ENCODE measurements at regions not wholly inside any gene's neighbourhood (a gene's known extent, or its start where the extent isn't known, plus 50 kb on each side); places are given as distances from the start of the nearest gene placed in this dataset.
"Not testable (repeated sequence)": the region's sequence is repeated elsewhere in the genome, so short reads cannot be mapped to it uniquely, and the experiment has no call there.

- DNase-seq: no peak
Measured at GRCh38 chr7:130948822-130949221, 214.8 kb upstream of the KLF14 start.

- DNase-seq: no peak
Measured at GRCh38 chr7:130949550-130949949, 215.5 kb upstream of the KLF14 start.

- DNase-seq: no peak
Measured at GRCh38 chr7:130950054-130950453, 216.0 kb upstream of the KLF14 start.

- no peak for DNase-seq
Measured at GRCh38 chr7:130950741-130951140, 216.7 kb upstream of the KLF14 start.

GRCh38 chr7:130951303-130951975 is 217.4 kb upstream of the KLF14 start:
- no peak for DNase-seq

GRCh38 chr7:130951976-130952876 is 218.2 kb upstream of the KLF14 start:
- no peak for DNase-seq

GRCh38 chr7:130953196-130953595 is 219.2 kb upstream of the KLF14 start:
- no peak for DNase-seq

- DNase-seq: no peak
Measured at GRCh38 chr7:130954918-130955564, 221.0 kb upstream of the KLF14 start.

- DNase-seq: no peak
Measured at GRCh38 chr7:130955565-130955919, 221.5 kb upstream of the KLF14 start.

GRCh38 chr7:130956417-130957136 is 222.6 kb upstream of the KLF14 start:
- no peak for DNase-seq

- DNase-seq: no peak
Measured at GRCh38 chr7:130957137-130957513, 223.1 kb upstream of the KLF14 start.

- not testable (repeated sequence) for DNase-seq
Measured at GRCh38 chr7:130957722-130958435, 223.9 kb upstream of the KLF14 start.

GRCh38 chr7:130958846-130959245 is 224.8 kb upstream of the KLF14 start:
- no peak for DNase-seq

- DNase-seq: no peak
Measured at GRCh38 chr7:130959743-130960207, 225.8 kb upstream of the KLF14 start.

- DNase-seq: no peak
Measured at GRCh38 chr7:130960208-130960988, 226.4 kb upstream of the KLF14 start.

- DNase-seq: peak; percentile 62
Measured at GRCh38 chr7:130961128-130961601, 227.2 kb upstream of the KLF14 start.

GRCh38 chr7:130962109-130962508 is 228.1 kb upstream of the KLF14 start:
- no peak for DNase-seq

GRCh38 chr7:130963339-130963738 is 229.3 kb upstream of the KLF14 start:
- no peak for DNase-seq

GRCh38 chr7:130965515-130965914 is 231.5 kb upstream of the KLF14 start:
- DNase-seq: no peak

- no peak for DNase-seq
Measured at GRCh38 chr7:130966246-130967009, 232.4 kb upstream of the KLF14 start.

- no peak for DNase-seq
Measured at GRCh38 chr7:130970196-130970595, 236.2 kb upstream of the KLF14 start.

All from activated CD4-positive, alpha-beta T cell treated with anti-CD3 and anti-CD28 coated beads, Interleukin-2, amount 50 U/mL, for 1 hour (primary cell).